Large intestine (tissue), 3 donors: ENCODE measurements at regions not wholly inside any gene's neighbourhood (a gene's known extent, or its start where the extent isn't known, plus 50 kb on each side); places are given as distances from the start of the nearest gene placed in this dataset.
"Not testable (repeated sequence)": the region's sequence is repeated elsewhere in the genome, so short reads cannot be mapped to it uniquely, and the experiment has no call there.

Source experiments
- DNase-seq, 2 donors: peaks; one replicate each; pipeline versions ENCODE4 v3.0.0 to v3.0.0-alpha.2; 2013
- H3K27ac ChIP-seq: one replicate; pipeline ENCODE4 v1.5.1; 2013; ENCODE audit warnings: low read length
- H3K27me3 ChIP-seq: 2 replicates; pipeline ENCODE4 v1.6.1; 2013; ENCODE audit warnings: low read length; ENCODE audit not compliant: control insufficient read depth, insufficient read depth
- H3K36me3 ChIP-seq: 2 replicates; pipeline ENCODE4 v1.6.1; 2013; ENCODE audit warnings: low read length; ENCODE audit not compliant: control insufficient read depth, insufficient read depth
- H3K4me1 ChIP-seq: one replicate; pipeline ENCODE4 v1.6.1; 2013; ENCODE audit warnings: low read length; ENCODE audit not compliant: control insufficient read depth, insufficient read depth
- H3K4me3 ChIP-seq: one replicate; pipeline ENCODE4 v1.5.1; 2013; ENCODE audit warnings: low read length
- H3K9me3 ChIP-seq: one replicate; pipeline ENCODE4 v1.6.1; 2013; ENCODE audit warnings: mild to moderate bottlenecking, low read depth, low read length, moderate library complexity; ENCODE audit not compliant: control insufficient read depth
- WGBS: methylation state at CpG from one replicate; pipeline ENCODE4 v1.1.5; 2013; ENCODE audit warnings: low lambda C conversion rate; ENCODE audit not compliant: insufficient coverage; 5-methylcytosine and 5-hydroxymethylcytosine counted together

- H3K27me3 ChIP-seq = no peaks in the 10 kb centered on the region
- no peaks in the 10 kb centered on the region for H3K9me3 ChIP-seq
- DNase-seq = peak in 1 of 2 donors; percentile 22
- no CpG with 5 or more reads among the region's 10 CpGs for WGBS
- no peaks in the 10 kb centered on the region for H3K4me1 ChIP-seq
- H3K27ac ChIP-seq = no peak overlapping the region
- no peak overlapping the region for H3K4me3 ChIP-seq
- H3K36me3 ChIP-seq = no peaks in the 10 kb centered on the region
Measured at GRCh38 chr10:30736685-30737232, 107.2 kb upstream of the LYZL2 start.

DNA sequence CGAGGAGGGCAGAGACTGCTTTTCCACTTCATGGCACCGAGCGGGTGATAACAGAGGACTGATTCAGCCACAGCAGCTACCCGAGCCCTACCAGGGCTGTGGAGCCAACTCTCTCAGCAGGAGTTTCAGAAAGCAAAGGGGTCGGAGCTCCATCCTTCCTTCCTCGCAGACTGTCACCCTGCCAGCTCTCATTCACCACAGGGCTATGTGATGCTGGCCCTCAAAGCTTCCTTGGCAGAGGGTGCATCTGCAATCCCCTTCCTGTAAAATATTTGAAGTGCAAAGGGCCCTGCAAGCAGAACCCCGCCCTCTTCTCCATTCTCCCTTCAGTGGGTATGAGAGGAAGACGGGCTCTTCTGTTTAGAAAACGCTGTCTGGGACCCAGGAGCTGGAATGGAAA, 105.3 kb upstream of the LYZL2 start:
- H3K27me3 ChIP-seq = no peaks in the 10 kb centered on the region
- H3K36me3 ChIP-seq = no peaks in the 10 kb centered on the region
- H3K9me3 ChIP-seq = no peaks in the 10 kb centered on the region
- no CpG with 5 or more reads among the region's 9 CpGs for WGBS
- no peak overlapping the region for H3K4me3 ChIP-seq
- DNase-seq = no peak
- H3K27ac ChIP-seq = no peak overlapping the region
- H3K4me1 ChIP-seq = no peaks in the 10 kb centered on the region

GRCh38 chr10:30732671-30733070, 103.1 kb upstream of the LYZL2 start:
- Histone ChIP-seq H3K4me3 (no peak overlapping the region), H3K27ac (no peak overlapping the region), H3K4me1 (no peaks in the 10 kb centered on the region), H3K27me3 (no peaks in the 10 kb centered on the region), H3K36me3 (no peaks in the 10 kb centered on the region), H3K9me3 (no peaks in the 10 kb centered on the region)
- no peak for DNase-seq
- no CpG with 5 or more reads among the region's 6 CpGs for WGBS

DNA sequence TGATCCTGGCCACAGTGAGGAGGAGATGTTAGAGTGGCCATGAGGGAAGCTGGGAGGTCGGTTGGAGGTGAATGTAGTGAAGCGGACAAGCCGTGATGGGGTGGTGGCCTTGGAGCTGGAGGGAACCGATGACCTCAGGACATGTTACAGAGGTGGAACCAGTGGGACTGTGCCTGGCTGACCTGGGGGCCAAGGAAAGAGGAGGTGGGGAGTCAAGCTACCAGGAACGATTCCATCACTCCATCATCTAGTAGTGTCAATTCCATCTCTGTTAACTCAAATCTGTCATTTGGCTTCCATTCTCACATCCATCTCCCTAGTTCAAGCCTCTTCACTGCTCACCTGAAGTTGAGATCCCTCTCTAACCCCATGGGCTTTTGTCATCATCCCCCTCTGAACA, 102.4 kb upstream of the LYZL2 start:
- H3K27me3 ChIP-seq = no peaks in the 10 kb centered on the region
- no peak overlapping the region for H3K27ac ChIP-seq
- no peaks in the 10 kb centered on the region for H3K9me3 ChIP-seq
- H3K4me3 ChIP-seq = no peak overlapping the region
- no peaks in the 10 kb centered on the region for H3K36me3 ChIP-seq
- no peak for DNase-seq
- no peaks in the 10 kb centered on the region for H3K4me1 ChIP-seq
- no CpG with 5 or more reads among the region's 5 CpGs for WGBS

DNA sequence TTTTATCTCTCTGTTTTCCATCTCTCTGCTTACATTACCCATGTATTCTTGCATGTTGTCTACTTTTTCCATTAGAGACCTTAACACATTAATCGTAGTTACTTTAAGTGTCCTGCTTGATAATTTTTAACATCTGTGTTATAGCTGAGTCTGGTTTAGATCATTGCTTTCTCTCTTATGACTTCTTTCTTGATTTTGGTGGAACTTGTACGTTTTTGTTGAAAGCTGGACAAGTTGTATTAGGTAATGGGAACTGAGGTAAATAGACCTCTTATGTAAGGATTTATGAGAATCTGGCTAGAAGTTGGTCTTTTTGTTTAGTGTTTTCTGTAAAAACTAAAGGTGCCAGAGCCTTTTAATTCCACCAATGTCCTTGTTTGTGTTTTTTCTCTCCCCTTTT, 100.8 kb upstream of the LYZL2 start:
- 53% methylated on average over 2 of the region's 2 CpGs for WGBS
- Histone ChIP-seq H3K4me1 (no peaks in the 10 kb centered on the region), H3K27ac (no peak overlapping the region), H3K27me3 (peaks cover 7% of the 10 kb centered on the region), H3K36me3 (no peaks in the 10 kb centered on the region), H3K9me3 (no peaks in the 10 kb centered on the region), H3K4me3 (no peak overlapping the region)
- DNase-seq = no peak

DNA sequence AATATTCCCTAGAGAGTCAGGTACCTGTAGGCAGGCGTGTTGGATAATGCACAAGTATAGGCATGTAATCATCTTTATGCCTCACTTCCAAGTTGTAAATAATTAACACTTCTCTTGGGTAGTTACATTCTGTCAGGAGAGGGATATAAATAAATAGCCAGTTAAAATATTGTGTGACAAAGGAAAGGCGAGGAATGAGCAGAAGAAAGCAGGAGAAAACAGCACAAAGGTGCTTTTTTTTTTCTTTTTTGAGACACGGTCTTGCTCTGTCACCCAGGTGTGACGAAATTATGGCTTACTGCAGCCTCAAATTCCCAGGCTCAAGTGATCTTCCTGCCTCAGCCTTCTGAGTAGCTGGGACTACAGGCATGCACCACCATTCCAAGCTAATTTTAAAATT, 99.2 kb upstream of the LYZL2 start:
- Histone ChIP-seq H3K4me3 (no peak overlapping the region), H3K9me3 (no peaks in the 10 kb centered on the region), H3K36me3 (no peaks in the 10 kb centered on the region), H3K4me1 (no peaks in the 10 kb centered on the region), H3K27ac (no peak overlapping the region), H3K27me3 (peaks cover 7% of the 10 kb centered on the region)
- 80% methylated on average over 1 of the region's 4 CpGs for WGBS
- DNase-seq = no peak

- H3K9me3 ChIP-seq = no peaks in the 10 kb centered on the region
- no peak overlapping the region for H3K4me3 ChIP-seq
- no peak for DNase-seq
- no peaks in the 10 kb centered on the region for H3K36me3 ChIP-seq
- no peak overlapping the region for H3K27ac ChIP-seq
- peaks cover 7% of the 10 kb centered on the region for H3K27me3 ChIP-seq
- WGBS = 70% methylated on average over 2 of the region's 5 CpGs
- no peaks in the 10 kb centered on the region for H3K4me1 ChIP-seq
Measured at GRCh38 chr10:30728127-30728526, 98.6 kb upstream of the LYZL2 start.

GRCh38 chr10:30727524-30727923, 98.0 kb upstream of the LYZL2 start:
- Histone ChIP-seq H3K36me3 (no peaks in the 10 kb centered on the region), H3K27ac (no peak overlapping the region), H3K27me3 (peaks cover 7% of the 10 kb centered on the region), H3K4me1 (no peaks in the 10 kb centered on the region), H3K9me3 (no peaks in the 10 kb centered on the region), H3K4me3 (no peak overlapping the region)
- DNase-seq = no peak
- WGBS = no CpG with 5 or more reads among the region's 2 CpGs

DNA sequence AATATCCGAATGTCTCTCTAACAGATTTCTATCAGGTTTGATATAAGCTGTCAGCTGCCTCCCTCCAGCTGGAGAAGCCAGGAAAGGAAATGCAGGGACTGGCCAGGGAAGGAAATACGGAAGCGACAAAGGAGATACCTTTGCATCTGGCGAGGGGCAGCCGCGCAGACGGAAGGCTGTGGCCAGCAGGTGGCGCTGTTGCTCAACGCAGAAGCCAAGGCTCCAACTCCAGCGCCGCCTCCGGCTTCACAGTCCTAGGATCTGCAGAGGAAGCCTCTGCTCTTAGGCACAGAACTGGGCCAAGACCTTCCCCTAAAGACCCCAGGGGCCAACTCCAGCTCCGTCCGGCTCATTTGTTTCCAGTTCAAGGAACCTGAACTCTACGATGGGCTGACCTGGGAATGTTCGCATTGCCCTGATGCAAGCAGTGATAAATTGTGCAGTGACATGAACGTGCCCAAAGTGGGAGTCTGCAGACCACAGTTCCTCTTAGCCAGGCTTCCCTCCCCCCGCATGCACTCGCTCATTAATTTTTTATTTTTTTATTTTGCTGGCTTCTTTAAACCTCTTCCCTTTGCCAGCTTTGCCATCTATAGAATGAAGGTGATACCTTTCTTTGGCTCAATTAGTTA, 97.3 kb upstream of the LYZL2 start:
- H3K27ac ChIP-seq, H3K36me3 ChIP-seq, H3K9me3 ChIP-seq, H3K4me1 ChIP-seq, H3K27me3 ChIP-seq, H3K4me3 ChIP-seq: not testable (repeated sequence)
- 80% methylated on average over 2 of the region's 19 CpGs for WGBS
- peak; percentile 56 to 64 for DNase-seq

DNA sequence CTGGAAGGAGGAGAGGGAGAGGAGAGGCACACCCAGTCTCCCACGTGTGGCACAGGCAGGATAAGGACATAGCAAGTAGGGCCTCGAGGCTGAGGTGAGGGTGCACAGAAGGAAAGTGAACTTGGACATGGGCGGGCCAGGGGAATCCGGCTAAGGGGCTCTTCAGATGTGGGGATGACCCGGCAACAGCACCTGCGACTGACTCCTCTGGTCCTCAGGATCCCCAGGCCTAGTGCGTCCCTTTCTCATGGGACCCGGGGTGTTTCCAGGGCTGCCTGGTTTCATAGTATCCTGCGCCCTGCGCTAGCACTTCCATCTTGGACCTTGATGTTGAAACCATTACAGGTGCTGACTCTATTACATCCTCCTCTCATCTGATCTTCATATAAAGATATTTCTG, 96.1 kb upstream of the LYZL2 start:
- H3K36me3 ChIP-seq = no peaks in the 10 kb centered on the region
- no peak for DNase-seq
- H3K9me3 ChIP-seq = no peaks in the 10 kb centered on the region
- no peak overlapping the region for H3K27ac ChIP-seq
- no CpG with 5 or more reads among the region's 10 CpGs for WGBS
- no peaks in the 10 kb centered on the region for H3K4me1 ChIP-seq
- H3K4me3 ChIP-seq = no peak overlapping the region
- peaks cover 7% of the 10 kb centered on the region for H3K27me3 ChIP-seq

GRCh38 chr10:30724296-30724695, 94.7 kb upstream of the LYZL2 start:
- H3K27ac ChIP-seq = no peak overlapping the region
- no peaks in the 10 kb centered on the region for H3K4me1 ChIP-seq
- H3K4me3 ChIP-seq = no peak overlapping the region
- H3K27me3 ChIP-seq = peaks cover 7% of the 10 kb centered on the region
- no peaks in the 10 kb centered on the region for H3K9me3 ChIP-seq
- no peaks in the 10 kb centered on the region for H3K36me3 ChIP-seq
- 82% methylated on average over 2 of the region's 9 CpGs for WGBS
- DNase-seq = no peak
